ENCODE measurements at regions not wholly inside any gene's neighbourhood (a gene's known extent, or its start where the extent isn't known, plus 50 kb on each side); places are given as distances from the start of the nearest gene placed in this dataset.

- no peak overlapping the region for H3K27ac ChIP-seq (replicated peaks)
Measured at GRCh38 chr10:33638374-33638773, 303.9 kb upstream of the NRP1 start.

GRCh38 chr10:33635967-33636515, 301.6 kb upstream of the NRP1 start:
- DNase-seq (ENCODE audit: low read depth in 1 of 2, low spot score in 1 of 2) = no peak
- TF ChIP-seq SPI1 (IDR thresholded peaks at IDR 0.05; ENCODE audit: borderline replicate concordance, low read depth) (no peak), REST (IDR thresholded peaks at IDR 0.05; ENCODE audit: insufficient replicate concordance, low read depth) (no peak), GABPA (IDR thresholded peaks at IDR 0.05; ENCODE audit: low read depth) (no peak), POLR2AphosphoS5 (IDR thresholded peaks at IDR 0.05; ENCODE audit: low read depth) (no peak), CTCF (IDR thresholded peaks at IDR 0.05; ENCODE audit: insufficient read depth, low read length) (no peak)
- no peak overlapping the region for H3K27ac ChIP-seq (replicated peaks)
- H3K4me3 ChIP-seq (replicated peaks; ENCODE audit: insufficient read depth, low read length) = no peak overlapping the region
- H3K27me3 ChIP-seq (ENCODE audit: insufficient read depth, poor library complexity, severe bottlenecking) = no peaks in the 10 kb centered on the region

More at GRCh38 chr10:33638374-33638773, 303.9 kb upstream of the NRP1 start:
- Histone ChIP-seq H3K27me3 (ENCODE audit: insufficient read depth, poor library complexity, severe bottlenecking) (no peaks in the 10 kb centered on the region), H3K4me3 (replicated peaks; ENCODE audit: insufficient read depth, low read length) (no peak overlapping the region)
- no peak for DNase-seq (ENCODE audit: low read depth in 1 of 2, low spot score in 1 of 2)
- no peak for TF ChIP-seq SPI1 (IDR thresholded peaks at IDR 0.05; ENCODE audit: borderline replicate concordance, low read depth)
- no peak for TF ChIP-seq POLR2AphosphoS5 (IDR thresholded peaks at IDR 0.05; ENCODE audit: low read depth)
- no peak for TF ChIP-seq REST (IDR thresholded peaks at IDR 0.05; ENCODE audit: insufficient replicate concordance, low read depth)
- no peak for TF ChIP-seq CTCF (IDR thresholded peaks at IDR 0.05; ENCODE audit: insufficient read depth, low read length)
- TF ChIP-seq GABPA (IDR thresholded peaks at IDR 0.05; ENCODE audit: low read depth) = no peak

GRCh38 chr10:33632432-33632831, 298.0 kb upstream of the NRP1 start:
- no peaks in the 10 kb centered on the region for H3K27me3 ChIP-seq (ENCODE audit: insufficient read depth, poor library complexity, severe bottlenecking)
- TF ChIP-seq CTCF (IDR thresholded peaks at IDR 0.05; ENCODE audit: insufficient read depth, low read length) = no peak
- TF ChIP-seq SPI1 (IDR thresholded peaks at IDR 0.05; ENCODE audit: borderline replicate concordance, low read depth) = no peak
- no peak for TF ChIP-seq REST (IDR thresholded peaks at IDR 0.05; ENCODE audit: insufficient replicate concordance, low read depth)
- no peak for TF ChIP-seq POLR2AphosphoS5 (IDR thresholded peaks at IDR 0.05; ENCODE audit: low read depth)
- TF ChIP-seq GABPA (IDR thresholded peaks at IDR 0.05; ENCODE audit: low read depth) = no peak
- H3K27ac ChIP-seq (replicated peaks) = no peak overlapping the region
- H3K4me3 ChIP-seq (replicated peaks; ENCODE audit: insufficient read depth, low read length) = no peak overlapping the region
- DNase-seq (ENCODE audit: low read depth in 1 of 2, low spot score in 1 of 2) = no peak

Data from HL-60 (cell line).